HL-60 (cell line): ENCODE measurements at regions not wholly inside any gene's neighbourhood (a gene's known extent, or its start where the extent isn't known, plus 50 kb on each side); places are given as distances from the start of the nearest gene placed in this dataset.

Experiments used
- DNase-seq, 2 experiments: peaks; one replicate each; pipeline ENCODE4 v3.0.0-alpha.2; 2010 to 2020; ENCODE audit warnings: low read depth in 1 of 2, low spot score in 1 of 2
- H3K27ac ChIP-seq: fragments of 250-450 bp; sonication (Bioruptor Pico); replicated peaks from 2 replicates; pipeline ENCODE4 v1.5.1; 2020; ENCODE audit warnings: mild to moderate bottlenecking, moderate library complexity
- H3K27me3 ChIP-seq: fragments of 250-450 bp; sonication (Bioruptor Pico); 2 replicates; pipeline ENCODE4 v1.5.1; 2021; ENCODE audit warnings: mild to moderate bottlenecking, moderate library complexity; ENCODE audit not compliant: insufficient read depth, poor library complexity, severe bottlenecking
- H3K4me3 ChIP-seq: replicated peaks from 2 replicates; pipeline ENCODE4 v1.5.1; 2011; ENCODE audit warnings: mild to moderate bottlenecking, control low read depth, low read length; ENCODE audit not compliant: insufficient read depth
- GABPA ChIP-seq: IDR thresholded peaks from 2 replicates; pipeline ENCODE4 v1.6.1; 2012; ENCODE audit warnings: low read depth
- POLR2AphosphoS5 ChIP-seq: IDR thresholded peaks from 2 replicates; pipeline ENCODE4 v1.6.1; 2012; ENCODE audit warnings: low read depth
- SPI1 ChIP-seq: IDR thresholded peaks from 2 replicates; pipeline ENCODE4 v1.6.1; 2012; ENCODE audit warnings: low read depth, mild to moderate bottlenecking, borderline replicate concordance
- TF ChIP-seq, protein P1 (sequence below): IDR thresholded peaks from one replicate; pipeline ENCODE4 v1.5.1; 2011; ENCODE audit warnings: low read length, control low read depth, inconsistent platforms; ENCODE audit not compliant: insufficient read depth
- TF ChIP-seq, protein P2 (sequence below): IDR thresholded peaks from 2 replicates; pipeline ENCODE4 v1.6.1; 2012; ENCODE audit warnings: low read depth; ENCODE audit not compliant: insufficient replicate concordance

DNA sequence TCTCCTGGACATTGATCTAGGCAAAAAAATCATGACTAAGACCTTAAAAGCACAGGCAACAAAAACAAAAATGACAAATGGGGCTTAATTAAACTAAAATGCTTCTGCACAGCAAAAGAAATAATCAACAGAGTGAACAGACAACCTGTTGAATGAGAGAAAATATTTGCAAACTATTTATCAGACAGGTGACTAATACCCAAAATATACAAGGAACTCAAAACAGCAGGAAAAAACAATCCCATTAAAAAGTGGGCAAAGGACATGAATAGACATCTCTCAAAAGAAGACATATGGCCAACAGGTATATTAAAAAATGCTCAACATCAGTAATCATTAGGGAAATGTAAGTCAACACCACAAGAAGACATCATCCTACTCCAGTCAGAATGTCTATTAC, 166.8 kb downstream of the MTERF1 start:
- no peak for DNase-seq
- no peak for TF ChIP-seq GABPA
- Histone ChIP-seq H3K27me3 (no peaks in the 10 kb centered on the region), H3K4me3 (no peak overlapping the region), H3K27ac (no peak overlapping the region)

DNA sequence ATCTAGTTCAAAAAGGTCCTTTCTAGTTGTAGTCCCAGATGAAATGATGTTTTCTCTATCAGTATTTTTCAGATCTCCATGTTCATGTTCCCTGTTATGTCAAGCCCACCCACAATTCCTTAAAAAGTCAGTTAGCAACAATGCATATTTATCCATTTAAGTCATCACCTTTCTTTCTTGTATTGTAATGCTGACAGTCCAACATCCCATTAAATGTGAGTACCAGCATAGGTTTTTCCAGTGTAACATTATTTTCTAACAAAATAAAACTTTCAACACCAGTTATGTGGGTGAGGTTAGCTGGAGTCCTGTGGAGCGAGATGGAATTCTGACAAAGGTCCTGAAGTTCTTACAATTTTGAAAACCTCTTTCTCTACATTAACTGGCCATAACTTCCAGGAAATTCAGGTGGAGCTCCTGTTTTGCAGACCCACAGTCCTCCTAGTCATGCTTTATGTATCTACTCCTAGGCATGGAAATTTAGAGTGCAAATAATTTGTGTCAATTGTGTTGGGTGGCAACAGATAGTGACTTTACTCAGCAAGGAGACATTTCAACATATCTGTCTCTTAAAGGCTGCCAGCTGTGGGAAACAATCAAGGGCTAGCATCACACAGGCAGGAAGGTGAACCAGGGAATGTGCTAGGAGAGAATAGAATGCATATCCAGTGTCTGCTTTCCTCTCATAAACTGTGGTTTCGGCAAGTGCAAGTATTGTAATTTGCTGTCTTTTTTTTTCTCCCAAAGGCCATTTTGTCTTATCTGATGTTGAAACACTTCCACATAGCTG, 162.6 kb downstream of the MTERF1 start:
- Histone ChIP-seq H3K27me3 (no peaks in the 10 kb centered on the region), H3K27ac (no peak overlapping the region), H3K4me3 (no peak overlapping the region)
- DNase-seq, result no peak
- TF ChIP-seq, protein P1, sequence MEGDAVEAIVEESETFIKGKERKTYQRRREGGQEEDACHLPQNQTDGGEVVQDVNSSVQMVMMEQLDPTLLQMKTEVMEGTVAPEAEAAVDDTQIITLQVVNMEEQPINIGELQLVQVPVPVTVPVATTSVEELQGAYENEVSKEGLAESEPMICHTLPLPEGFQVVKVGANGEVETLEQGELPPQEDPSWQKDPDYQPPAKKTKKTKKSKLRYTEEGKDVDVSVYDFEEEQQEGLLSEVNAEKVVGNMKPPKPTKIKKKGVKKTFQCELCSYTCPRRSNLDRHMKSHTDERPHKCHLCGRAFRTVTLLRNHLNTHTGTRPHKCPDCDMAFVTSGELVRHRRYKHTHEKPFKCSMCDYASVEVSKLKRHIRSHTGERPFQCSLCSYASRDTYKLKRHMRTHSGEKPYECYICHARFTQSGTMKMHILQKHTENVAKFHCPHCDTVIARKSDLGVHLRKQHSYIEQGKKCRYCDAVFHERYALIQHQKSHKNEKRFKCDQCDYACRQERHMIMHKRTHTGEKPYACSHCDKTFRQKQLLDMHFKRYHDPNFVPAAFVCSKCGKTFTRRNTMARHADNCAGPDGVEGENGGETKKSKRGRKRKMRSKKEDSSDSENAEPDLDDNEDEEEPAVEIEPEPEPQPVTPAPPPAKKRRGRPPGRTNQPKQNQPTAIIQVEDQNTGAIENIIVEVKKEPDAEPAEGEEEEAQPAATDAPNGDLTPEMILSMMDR, result no peak
- TF ChIP-seq GABPA (no peak), POLR2AphosphoS5 (no peak)
- TF ChIP-seq, protein P2, sequence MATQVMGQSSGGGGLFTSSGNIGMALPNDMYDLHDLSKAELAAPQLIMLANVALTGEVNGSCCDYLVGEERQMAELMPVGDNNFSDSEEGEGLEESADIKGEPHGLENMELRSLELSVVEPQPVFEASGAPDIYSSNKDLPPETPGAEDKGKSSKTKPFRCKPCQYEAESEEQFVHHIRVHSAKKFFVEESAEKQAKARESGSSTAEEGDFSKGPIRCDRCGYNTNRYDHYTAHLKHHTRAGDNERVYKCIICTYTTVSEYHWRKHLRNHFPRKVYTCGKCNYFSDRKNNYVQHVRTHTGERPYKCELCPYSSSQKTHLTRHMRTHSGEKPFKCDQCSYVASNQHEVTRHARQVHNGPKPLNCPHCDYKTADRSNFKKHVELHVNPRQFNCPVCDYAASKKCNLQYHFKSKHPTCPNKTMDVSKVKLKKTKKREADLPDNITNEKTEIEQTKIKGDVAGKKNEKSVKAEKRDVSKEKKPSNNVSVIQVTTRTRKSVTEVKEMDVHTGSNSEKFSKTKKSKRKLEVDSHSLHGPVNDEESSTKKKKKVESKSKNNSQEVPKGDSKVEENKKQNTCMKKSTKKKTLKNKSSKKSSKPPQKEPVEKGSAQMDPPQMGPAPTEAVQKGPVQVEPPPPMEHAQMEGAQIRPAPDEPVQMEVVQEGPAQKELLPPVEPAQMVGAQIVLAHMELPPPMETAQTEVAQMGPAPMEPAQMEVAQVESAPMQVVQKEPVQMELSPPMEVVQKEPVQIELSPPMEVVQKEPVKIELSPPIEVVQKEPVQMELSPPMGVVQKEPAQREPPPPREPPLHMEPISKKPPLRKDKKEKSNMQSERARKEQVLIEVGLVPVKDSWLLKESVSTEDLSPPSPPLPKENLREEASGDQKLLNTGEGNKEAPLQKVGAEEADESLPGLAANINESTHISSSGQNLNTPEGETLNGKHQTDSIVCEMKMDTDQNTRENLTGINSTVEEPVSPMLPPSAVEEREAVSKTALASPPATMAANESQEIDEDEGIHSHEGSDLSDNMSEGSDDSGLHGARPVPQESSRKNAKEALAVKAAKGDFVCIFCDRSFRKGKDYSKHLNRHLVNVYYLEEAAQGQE, result no peak

DNA sequence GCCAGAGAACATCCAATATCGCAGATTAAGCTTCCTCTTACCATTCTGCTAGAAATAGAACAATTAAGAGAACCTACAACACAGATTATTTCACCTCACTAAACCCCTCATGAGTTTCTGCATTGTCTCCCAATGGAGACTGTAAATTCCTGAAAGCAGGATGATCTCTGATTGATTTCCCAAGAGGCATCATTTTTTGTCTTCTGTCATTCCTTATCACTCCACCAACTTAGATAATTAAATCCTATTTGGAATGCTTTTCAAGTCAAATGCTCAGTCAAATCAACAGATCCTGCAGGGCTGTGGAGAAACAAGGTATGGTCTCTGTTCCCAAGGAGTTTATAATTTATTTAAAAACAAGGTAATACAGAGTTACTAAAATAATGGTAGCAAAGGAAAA, 161.5 kb downstream of the MTERF1 start:
- Histone ChIP-seq H3K27ac (no peak overlapping the region), H3K4me3 (no peak overlapping the region), H3K27me3 (no peaks in the 10 kb centered on the region)
- no peak for TF ChIP-seq GABPA
- TF ChIP-seq SPI1, result no peak
- TF ChIP-seq, protein P2, result no peak
- no peak for TF ChIP-seq POLR2AphosphoS5
- TF ChIP-seq, protein P1, result no peak
- no peak for DNase-seq

DNA sequence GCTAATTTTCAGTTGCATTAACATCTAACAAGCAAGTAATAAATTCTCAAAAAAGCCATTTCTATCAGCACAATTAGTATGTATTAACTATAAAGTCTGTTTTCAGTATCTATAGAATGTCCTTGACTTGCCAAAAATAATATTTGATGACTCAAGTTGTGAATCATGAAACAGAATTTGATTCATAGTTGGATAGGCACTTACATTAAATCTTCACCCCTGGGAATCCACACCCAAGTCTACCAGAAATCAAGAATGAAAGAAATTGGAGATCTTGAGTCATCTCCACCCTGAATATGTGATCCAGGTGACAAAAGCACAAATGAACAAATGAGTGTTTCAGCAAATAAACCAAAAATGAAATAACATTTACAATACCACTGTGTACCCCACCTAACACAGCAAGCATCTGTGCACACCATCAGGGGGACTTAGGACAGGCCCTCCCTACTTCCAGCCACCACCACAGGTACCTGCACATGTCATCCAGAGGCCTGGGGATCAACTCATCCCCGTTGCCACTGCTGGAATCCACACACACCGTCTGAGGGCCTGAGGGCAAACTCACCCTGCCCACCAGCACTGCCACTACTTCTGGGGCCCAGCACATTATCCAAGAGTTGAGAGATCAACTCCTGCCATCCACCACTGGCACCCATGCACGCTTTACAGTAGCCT, 160.1 kb downstream of the MTERF1 start:
- Histone ChIP-seq H3K4me3 (no peak overlapping the region), H3K27me3 (no peaks in the 10 kb centered on the region), H3K27ac (no peak overlapping the region)
- TF ChIP-seq, protein P2, result no peak
- TF ChIP-seq POLR2AphosphoS5 (no peak), GABPA (no peak), SPI1 (no peak)
- TF ChIP-seq, protein P1, result no peak
- no peak for DNase-seq
